ENCODE measurements at regions not wholly inside any gene's neighbourhood (a gene's known extent, or its start where the extent isn't known, plus 50 kb on each side); places are given as distances from the start of the nearest gene placed in this dataset.

DNA sequence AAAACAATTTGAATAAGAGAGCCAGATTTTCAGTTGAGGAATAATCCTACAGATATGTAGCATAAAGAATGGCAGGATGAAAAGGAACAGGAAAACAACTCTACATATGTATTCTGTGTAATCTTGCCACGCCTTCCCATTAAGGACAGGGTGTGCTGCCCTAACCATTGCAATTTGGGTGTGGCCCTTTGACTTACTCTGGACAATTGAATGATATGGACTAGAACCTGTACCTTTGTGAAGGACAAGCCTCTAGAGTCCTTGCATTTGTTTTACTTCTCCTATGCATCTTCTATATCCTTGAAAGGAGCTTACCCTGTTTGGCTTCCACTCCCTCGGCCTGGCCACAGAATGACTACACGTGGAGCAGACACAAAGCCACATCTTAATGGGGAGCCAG, 1261.6 kb upstream of the GBE1 start:
- ChIA-PET POLR2A (ENCODE audit: low non-redundant PET) (no interaction called here), CTCF (no interaction called here)
- DNase-seq (ENCODE audit: low spot score), result no peak
- TF ChIP-seq, protein P1, sequence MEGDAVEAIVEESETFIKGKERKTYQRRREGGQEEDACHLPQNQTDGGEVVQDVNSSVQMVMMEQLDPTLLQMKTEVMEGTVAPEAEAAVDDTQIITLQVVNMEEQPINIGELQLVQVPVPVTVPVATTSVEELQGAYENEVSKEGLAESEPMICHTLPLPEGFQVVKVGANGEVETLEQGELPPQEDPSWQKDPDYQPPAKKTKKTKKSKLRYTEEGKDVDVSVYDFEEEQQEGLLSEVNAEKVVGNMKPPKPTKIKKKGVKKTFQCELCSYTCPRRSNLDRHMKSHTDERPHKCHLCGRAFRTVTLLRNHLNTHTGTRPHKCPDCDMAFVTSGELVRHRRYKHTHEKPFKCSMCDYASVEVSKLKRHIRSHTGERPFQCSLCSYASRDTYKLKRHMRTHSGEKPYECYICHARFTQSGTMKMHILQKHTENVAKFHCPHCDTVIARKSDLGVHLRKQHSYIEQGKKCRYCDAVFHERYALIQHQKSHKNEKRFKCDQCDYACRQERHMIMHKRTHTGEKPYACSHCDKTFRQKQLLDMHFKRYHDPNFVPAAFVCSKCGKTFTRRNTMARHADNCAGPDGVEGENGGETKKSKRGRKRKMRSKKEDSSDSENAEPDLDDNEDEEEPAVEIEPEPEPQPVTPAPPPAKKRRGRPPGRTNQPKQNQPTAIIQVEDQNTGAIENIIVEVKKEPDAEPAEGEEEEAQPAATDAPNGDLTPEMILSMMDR (conservative IDR thresholded peaks at IDR 0.05; ENCODE audit: low read depth), result no peak
- no peak overlapping the region for H3K27ac ChIP-seq

DNA sequence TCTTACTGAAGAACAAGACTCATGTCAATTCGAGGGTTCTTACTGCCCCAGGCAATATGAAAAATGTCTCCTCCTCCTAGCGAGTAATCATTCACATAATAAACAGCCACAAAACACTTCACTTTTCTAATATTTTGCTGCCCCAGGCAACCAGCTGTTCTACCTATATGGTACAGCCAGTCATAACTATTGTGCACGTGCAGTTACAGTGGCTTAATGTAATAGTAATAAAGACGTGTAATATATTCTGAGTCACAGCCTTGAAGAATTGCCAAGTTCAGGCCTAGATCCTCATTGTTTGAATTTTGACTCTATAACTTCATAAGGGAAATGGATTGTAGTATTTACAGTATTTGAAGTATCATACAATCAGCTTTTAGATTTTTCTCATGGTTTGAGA, 1250.0 kb upstream of the GBE1 start:
- no peak overlapping the region for H3K27ac ChIP-seq
- peak; percentile 5 for DNase-seq (ENCODE audit: low spot score)
- CTCF ChIA-PET, result no interaction called here
- TF ChIP-seq, protein P1 (conservative IDR thresholded peaks at IDR 0.05; ENCODE audit: low read depth), result no peak
- POLR2A ChIA-PET (ENCODE audit: low non-redundant PET), result no interaction called here

DNA sequence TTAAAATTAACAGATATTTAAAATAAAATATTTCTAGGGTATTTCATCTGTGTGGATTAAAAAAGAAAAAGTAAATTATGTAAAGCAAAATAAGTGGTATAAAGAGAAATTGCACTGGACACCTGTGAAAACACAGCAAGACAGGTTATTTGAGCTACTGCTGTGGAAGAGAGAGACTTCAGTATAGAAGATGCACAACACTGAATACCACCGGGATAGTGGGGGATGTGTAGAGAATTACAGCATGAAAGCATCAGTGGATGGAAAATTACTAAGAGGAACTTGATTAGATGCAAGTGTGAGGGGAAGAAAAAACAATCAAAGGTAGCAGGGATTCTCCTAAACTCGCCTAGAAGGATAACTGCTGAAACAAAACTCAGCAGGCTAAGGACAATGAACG, 1242.5 kb upstream of the GBE1 start:
- DNase-seq (ENCODE audit: low spot score), result no peak
- ChIA-PET CTCF (interaction anchor here (0.6 kb wide), 1 partner anchor 334 kb away, joined by 5 read pairs; no protein-coding TSS in a partner anchor), POLR2A (ENCODE audit: low non-redundant PET) (no interaction called here)
- no peak overlapping the region for H3K27ac ChIP-seq
- TF ChIP-seq, protein P1 (conservative IDR thresholded peaks at IDR 0.05; ENCODE audit: low read depth), result no peak

DNA sequence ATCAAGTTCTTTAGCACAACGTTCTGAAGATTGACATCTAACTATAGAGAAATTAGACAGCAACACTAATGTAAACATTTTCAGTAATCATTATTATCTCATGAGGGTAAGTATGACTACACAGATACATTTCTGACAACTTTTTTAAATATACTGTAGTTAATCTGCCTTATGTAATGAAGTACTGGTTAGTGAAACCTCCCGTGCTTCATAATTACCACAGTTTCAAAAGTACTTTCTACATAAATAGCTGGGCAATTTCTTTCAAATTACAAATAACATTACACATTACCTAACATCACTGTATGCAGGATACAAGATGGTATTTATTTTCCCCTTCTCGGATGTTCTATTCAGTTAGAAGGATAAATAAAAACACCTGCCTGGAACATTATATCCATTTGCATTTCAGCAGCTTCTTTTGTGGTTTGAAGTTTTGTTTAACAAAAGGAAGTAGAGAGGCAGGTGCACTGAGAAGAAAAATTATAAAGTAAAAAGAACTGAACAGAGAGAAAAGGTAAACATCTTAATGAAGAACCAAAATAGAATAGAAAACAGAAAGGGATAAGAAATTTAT, 1241.5 kb upstream of the GBE1 start:
- DNase-seq (ENCODE audit: low spot score), result no peak
- POLR2A ChIA-PET (ENCODE audit: low non-redundant PET), result no interaction called here
- CTCF ChIA-PET, result no interaction called here
- TF ChIP-seq, protein P1 (conservative IDR thresholded peaks at IDR 0.05; ENCODE audit: low read depth), result no peak
- H3K27ac ChIP-seq, result no peak overlapping the region

DNA sequence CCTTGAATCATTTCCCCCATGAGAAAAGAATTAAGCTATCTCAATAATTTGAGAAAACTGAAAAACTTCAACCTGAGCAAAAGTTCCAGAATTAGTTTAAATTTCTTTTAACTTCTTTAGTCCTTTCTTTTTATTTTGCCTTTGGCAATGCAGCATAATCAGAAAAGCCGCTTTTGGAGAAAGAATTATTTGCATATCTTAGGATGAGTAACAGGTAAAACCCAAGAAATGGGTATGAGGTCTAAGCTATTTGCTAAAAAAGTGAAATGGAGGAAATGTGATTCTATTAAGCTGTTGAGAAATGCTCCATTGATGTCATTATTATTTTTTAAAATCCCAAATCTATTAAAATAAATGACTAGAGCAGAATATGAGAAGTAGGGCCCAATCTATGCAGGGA, 1238.3 kb upstream of the GBE1 start:
- no peak overlapping the region for H3K27ac ChIP-seq
- no peak for DNase-seq (ENCODE audit: low spot score)
- TF ChIP-seq, protein P1 (conservative IDR thresholded peaks at IDR 0.05; ENCODE audit: low read depth), result no peak
- POLR2A ChIA-PET (ENCODE audit: low non-redundant PET), result no interaction called here
- CTCF ChIA-PET, result interaction anchor here (0.5 kb wide), 1 partner anchor 23 kb away, joined by 10 read pairs; no protein-coding TSS in a partner anchor

DNA sequence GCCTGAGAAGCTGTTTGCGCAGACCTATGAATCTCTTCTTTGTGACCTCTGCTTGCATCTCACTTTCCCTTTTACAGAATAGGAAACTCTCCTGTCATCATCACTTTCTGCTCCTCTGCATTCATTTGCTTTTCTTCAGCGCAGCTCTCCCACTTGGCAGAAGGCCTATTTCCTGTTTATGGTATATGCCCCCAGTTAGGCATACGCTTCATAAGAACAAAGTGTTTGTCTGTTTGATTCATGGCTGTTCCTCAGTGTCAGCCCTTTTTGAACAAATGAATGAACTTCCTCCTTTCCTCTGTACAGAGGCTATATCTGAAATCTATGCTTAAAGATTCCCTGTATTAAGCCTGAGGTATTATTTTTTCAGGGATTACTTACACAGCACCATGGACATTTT, 1216.9 kb upstream of the GBE1 start:
- DNase-seq (ENCODE audit: low spot score), result no peak
- no peak overlapping the region for H3K27ac ChIP-seq
- CTCF ChIA-PET, result no interaction called here
- TF ChIP-seq, protein P1 (conservative IDR thresholded peaks at IDR 0.05; ENCODE audit: low read depth), result no peak
- POLR2A ChIA-PET (ENCODE audit: low non-redundant PET), result no interaction called here

Data from RWPE1 (cell line).